Lower leg skin (tissue), 3 donors: ENCODE measurements at regions not wholly inside any gene's neighbourhood (a gene's known extent, or its start where the extent isn't known, plus 50 kb on each side); places are given as distances from the start of the nearest gene placed in this dataset.

ENCODE experiments used
- POLR2A ChIP-seq, 2 donors: fragments of 450-650 bp; IDR thresholded peaks; one replicate each; pipeline ENCODE4 v1.6.1; 2016 to 2017; ENCODE audit warnings: antibody characterized with exemption in 2 of 2, mild to moderate bottlenecking in 1 of 2, moderate library complexity in 1 of 2
- TF ChIP-seq, protein P1 (sequence below), 3 donors: fragments of 450-650 bp; IDR thresholded peaks; one replicate each; pipeline ENCODE4 v1.5.1; 2016; ENCODE audit warnings: antibody characterized with exemption in 3 of 3, mild to moderate bottlenecking in 3 of 3, moderate library complexity in 2 of 3

DNA sequence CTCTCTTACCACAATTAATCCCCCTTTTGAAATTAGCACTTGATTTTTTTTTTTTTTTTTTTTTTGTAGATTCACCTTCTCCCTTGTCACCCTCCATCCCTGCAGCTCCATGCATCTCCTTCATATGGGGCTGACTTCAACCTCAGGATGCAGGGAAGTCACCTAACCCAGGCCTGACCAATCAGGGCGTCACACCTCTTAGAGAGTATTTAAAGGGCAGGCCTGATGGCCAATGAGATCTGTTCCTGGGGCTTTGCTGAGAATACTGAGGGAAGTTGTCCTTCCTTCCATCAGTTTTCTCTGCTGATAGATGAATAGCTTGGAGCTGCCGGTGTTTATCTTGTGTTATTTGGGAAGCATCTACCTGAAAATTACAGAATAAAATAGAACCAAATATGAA lies 1104.7 kb upstream of the TMEM132C start:
- no peak for TF ChIP-seq POLR2A (IDR thresholded peaks at IDR 0.05)
- TF ChIP-seq, protein P1, sequence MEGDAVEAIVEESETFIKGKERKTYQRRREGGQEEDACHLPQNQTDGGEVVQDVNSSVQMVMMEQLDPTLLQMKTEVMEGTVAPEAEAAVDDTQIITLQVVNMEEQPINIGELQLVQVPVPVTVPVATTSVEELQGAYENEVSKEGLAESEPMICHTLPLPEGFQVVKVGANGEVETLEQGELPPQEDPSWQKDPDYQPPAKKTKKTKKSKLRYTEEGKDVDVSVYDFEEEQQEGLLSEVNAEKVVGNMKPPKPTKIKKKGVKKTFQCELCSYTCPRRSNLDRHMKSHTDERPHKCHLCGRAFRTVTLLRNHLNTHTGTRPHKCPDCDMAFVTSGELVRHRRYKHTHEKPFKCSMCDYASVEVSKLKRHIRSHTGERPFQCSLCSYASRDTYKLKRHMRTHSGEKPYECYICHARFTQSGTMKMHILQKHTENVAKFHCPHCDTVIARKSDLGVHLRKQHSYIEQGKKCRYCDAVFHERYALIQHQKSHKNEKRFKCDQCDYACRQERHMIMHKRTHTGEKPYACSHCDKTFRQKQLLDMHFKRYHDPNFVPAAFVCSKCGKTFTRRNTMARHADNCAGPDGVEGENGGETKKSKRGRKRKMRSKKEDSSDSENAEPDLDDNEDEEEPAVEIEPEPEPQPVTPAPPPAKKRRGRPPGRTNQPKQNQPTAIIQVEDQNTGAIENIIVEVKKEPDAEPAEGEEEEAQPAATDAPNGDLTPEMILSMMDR (IDR thresholded peaks at IDR 0.05): no peak
